ENCODE measurements at regions not wholly inside any gene's neighbourhood (a gene's known extent, or its start where the extent isn't known, plus 50 kb on each side); places are given as distances from the start of the nearest gene placed in this dataset.

- no peak for DNase-seq (ENCODE audit: low spot score)
- TF ChIP-seq CTCF (IDR thresholded peaks at IDR 0.05; ENCODE audit: extremely low read depth, missing control alignments), result no peak
Observed at GRCh38 chr14:22334627-22335026, 254.4 kb downstream of the DAD1 start.

DNA sequence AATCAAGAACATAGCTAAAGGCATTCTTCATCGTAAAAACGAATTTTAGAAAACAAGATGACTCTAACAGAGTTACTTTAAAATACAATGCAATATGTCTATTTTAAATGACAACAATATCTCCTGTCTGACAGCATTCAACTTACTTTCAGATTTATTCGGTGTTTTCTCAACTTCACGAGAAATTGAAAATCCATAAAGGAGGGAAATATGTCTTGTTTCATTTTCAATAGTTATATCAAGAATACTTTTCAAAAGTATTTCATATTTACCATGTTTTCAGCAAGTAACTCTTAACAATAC lies 254.8 kb downstream of the DAD1 start:
- TF ChIP-seq CTCF (IDR thresholded peaks at IDR 0.05; ENCODE audit: extremely low read depth, missing control alignments), result no peak
- DNase-seq (ENCODE audit: low spot score), result no peak

GRCh38 chr14:22333422-22334274 lies 255.4 kb downstream of the DAD1 start:
- no peak for DNase-seq (ENCODE audit: low spot score)
- no peak for TF ChIP-seq CTCF (IDR thresholded peaks at IDR 0.05; ENCODE audit: extremely low read depth, missing control alignments)

- no peak for TF ChIP-seq CTCF (IDR thresholded peaks at IDR 0.05; ENCODE audit: extremely low read depth, missing control alignments)
- DNase-seq (ENCODE audit: low spot score), result no peak
Observed at GRCh38 chr14:22332686-22333421, 256.2 kb downstream of the DAD1 start.

DNA sequence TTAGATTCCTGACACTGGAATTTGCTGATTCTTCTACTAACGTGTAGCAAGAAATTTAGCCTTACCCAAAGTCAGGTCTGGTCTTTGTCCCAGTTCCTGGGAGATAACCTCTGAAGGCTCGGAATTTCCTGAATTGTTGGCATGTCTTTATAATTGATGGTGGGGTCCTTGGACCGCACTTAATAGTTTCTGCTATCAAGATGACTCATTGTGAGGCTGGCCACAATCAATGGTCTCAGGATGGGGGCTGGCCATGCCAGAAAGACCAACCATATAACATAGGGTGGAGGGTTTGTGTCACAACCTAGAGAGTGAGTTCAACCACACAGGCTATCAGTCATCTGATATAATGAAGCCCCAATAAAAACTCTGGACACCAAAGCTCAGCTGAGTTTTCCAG lies 259.7 kb downstream of the DAD1 start:
- DNase-seq (ENCODE audit: low spot score), result no peak
- TF ChIP-seq CTCF (IDR thresholded peaks at IDR 0.05; ENCODE audit: extremely low read depth, missing control alignments), result no peak

DNA sequence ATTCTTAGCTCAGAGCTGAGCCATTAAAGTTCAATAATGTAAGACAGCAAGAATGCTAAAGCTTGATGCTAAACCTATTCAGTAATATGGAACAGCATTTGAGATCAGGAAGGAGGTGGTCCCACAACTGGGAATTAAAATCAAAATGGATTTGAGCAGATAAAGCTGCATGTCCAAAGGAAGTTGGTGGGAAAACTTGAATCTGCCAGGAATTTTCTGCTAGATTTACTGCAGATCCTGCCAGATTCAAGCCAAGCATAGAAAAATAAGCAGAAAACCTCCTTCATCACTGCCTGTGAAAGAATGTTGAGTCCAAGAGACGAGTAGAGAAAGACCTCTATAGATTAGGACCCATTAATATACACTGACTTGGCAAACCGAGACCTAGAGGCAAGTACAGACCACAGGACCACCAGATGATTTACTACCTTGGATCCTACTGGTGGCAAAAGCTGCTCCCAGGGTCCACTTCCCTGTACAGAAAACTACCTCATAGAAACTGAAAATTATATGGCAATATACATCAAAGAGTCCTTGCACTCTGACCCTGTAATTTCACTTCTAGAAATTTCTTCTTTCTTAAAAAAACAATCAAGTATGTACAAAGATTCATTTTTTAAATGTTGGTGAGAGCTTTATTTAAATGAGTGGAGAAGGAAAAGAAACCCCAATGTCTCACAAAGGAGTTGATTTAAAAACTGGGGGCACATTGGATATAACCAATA lies 263.2 kb downstream of the DAD1 start:
- no peak for DNase-seq (ENCODE audit: low spot score)
- TF ChIP-seq CTCF (IDR thresholded peaks at IDR 0.05; ENCODE audit: extremely low read depth, missing control alignments), result no peak

DNA sequence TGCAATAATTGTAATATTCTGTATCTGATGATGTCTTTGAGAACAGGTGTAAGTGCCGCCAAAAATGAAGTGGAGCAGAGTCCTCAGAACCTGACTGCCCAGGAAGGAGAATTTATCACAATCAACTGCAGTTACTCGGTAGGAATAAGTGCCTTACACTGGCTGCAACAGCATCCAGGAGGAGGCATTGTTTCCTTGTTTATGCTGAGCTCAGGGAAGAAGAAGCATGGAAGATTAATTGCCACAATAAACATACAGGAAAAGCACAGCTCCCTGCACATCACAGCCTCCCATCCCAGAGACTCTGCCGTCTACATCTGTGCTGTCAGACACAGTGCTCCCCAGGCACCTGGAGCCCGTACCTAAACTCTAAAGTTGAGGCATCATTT lies 268.7 kb downstream of the DAD1 start:
- TF ChIP-seq CTCF (IDR thresholded peaks at IDR 0.05; ENCODE audit: extremely low read depth, missing control alignments), result no peak
- DNase-seq (ENCODE audit: low spot score), result no peak
